22Rv1 (cell line): ENCODE measurements at regions not wholly inside any gene's neighbourhood (a gene's known extent, or its start where the extent isn't known, plus 50 kb on each side); places are given as distances from the start of the nearest gene placed in this dataset.
"Not testable (repeated sequence)": the region's sequence is repeated elsewhere in the genome, so short reads cannot be mapped to it uniquely, and the experiment has no call there.

Experiments
- H3K27ac ChIP-seq: fragments of 450-650 bp; 2 replicates; pipeline ENCODE4 v1.5.1; 2017

DNA sequence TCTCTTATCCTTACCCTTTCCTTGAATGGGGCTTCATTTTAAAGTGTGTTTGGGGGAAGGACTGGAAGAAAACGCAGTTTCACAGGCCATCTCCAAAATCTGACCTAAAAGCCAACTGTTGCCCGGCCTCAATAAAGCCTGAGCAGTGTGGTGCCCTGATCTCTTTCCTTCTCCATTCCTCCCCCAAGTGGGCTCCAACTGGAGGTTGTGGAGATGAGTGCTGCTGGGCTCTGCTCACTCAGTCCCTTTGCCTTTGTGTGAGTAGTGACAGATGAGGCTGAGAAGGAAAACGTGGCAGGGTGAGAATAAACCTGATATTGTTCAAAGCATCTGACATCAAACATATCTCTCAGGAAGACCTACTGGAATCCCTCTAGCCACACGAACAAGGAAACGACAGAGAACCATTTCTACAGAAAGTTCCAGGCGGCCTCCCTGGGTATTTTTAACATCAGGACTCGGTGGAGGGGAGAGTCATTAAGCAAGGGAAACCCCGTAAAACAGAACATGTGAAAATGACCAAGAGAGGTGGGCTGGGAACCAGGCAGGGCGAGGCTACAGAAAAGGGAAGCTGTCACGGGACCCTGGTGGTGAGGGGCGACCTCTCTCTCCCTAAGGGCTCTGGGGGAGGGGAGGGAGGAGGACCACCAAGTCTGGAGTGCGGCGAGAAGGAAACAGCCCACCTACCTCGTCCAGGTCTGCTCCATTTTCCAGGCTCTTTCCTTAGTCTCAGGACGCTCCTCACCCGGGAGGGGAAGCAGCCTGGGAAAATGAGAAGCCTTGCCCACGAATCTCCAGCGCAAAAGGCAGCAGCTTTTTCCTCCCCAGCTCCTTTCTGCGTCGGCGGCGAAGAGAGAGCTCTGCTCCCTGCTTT is 59.1 kb upstream of the NBPF26 start:
- not testable (repeated sequence) for H3K27ac ChIP-seq

DNA sequence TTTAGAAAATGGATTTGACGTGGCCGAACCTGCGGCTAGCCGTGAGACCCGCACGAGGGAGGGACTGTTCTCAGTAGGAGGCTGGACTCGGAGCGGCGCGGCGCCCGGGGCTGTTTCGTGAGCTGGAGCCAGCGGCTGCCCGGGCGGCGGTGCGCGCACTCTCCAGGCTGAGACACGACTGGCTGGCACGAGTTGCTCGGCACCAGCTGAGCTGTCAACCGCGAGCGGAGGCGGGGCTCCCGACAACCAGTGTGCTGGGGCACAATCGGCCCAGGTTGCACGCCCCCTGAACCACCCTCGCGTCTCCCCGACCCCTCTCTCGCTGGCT is 58.5 kb upstream of the NBPF26 start:
- H3K27ac ChIP-seq, result not testable (repeated sequence)

DNA sequence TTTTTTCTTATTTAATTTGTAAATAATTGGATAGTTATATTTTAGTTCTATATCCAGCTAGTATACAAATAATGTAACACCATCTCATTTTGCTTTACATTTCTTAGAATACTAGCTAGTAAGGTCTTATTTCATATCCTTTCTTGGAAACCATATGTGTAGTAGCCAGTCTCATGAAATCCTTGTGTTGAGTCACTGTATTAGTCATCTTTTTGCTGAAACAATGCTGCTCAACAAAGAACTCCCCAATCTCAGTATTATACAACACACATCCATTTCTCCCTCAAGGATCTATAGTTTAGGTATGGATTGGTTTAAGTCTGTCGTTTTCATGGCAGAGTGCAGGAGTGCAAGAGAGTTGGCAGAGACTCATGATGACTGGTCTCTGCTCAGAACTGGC is 55.6 kb upstream of the NBPF26 start:
- H3K27ac ChIP-seq, result not testable (repeated sequence)
